HG03520 (cell line): ENCODE measurements at regions not wholly inside any gene's neighbourhood (a gene's known extent, or its start where the extent isn't known, plus 50 kb on each side); places are given as distances from the start of the nearest gene placed in this dataset.

Experiments used
- ATAC-seq: cut with Tn5 transposase; IDR thresholded peaks from one replicate; pipeline ENCODE4 v1.9.1; 2021; ENCODE audit warnings: mild to moderate bottlenecking, moderate library complexity; ENCODE audit not compliant: unreplicated experiment

- no peak for ATAC-seq
Observed at GRCh38 chr6:150536835-150537234, 62.9 kb upstream of the PLEKHG1 start.

DNA sequence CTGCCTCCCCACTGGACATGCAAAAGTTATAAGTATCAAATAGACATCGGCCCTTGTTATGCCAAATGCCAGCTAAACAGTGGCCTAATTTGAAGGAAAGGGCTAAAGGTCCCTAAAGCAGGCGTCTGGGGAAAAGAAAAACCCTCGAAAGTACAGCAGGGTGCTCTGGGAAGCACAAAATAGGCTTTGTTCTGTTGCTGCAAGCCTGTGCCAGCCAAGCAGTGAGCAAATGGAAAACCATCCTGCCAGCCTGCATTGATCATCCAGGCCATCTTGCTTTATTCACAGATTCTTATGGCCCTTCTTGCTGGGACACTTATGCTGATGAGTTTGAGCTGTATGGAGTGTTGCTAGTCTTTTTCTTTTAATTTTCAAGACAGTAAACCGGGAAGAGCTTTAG, 62.2 kb upstream of the PLEKHG1 start:
- no peak for ATAC-seq

GRCh38 chr6:150537893-150538292, 61.8 kb upstream of the PLEKHG1 start:
- no peak for ATAC-seq

- ATAC-seq, result no peak
Observed at GRCh38 chr6:150539111-150539510, 60.6 kb upstream of the PLEKHG1 start.

GRCh38 chr6:150539568-150539967, 60.1 kb upstream of the PLEKHG1 start:
- ATAC-seq, result no peak

DNA sequence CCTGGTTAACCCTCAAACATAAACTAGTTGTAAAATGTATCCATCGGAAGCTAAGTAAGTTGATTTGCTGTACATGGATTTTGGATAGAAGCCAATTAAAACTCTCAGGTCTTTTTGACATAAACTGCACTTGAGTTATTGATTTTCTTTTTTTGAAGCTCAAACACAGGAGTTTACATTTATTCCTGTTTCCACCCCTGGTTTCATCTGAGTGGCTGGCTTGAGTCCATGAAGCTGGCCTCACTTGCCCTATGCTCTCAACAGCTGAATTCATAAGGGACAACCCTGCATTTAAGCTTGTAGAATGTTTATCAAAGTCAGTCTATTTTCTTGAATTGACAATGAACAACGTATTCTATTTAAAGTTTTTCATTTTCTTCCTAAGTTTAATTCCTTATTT, 58.1 kb upstream of the PLEKHG1 start:
- no peak for ATAC-seq

GRCh38 chr6:150543178-150543577, 56.5 kb upstream of the PLEKHG1 start:
- no peak for ATAC-seq

- ATAC-seq, result no peak
Observed at GRCh38 chr6:150544793-150545192, 54.9 kb upstream of the PLEKHG1 start.

- no peak for ATAC-seq
Observed at GRCh38 chr6:150546457-150546856, 53.2 kb upstream of the PLEKHG1 start.

GRCh38 chr6:150547502-150548222, 52.0 kb upstream of the PLEKHG1 start:
- ATAC-seq, result no peak

- no peak for ATAC-seq
Observed at GRCh38 chr6:150548330-150548729, 51.4 kb upstream of the PLEKHG1 start.

DNA sequence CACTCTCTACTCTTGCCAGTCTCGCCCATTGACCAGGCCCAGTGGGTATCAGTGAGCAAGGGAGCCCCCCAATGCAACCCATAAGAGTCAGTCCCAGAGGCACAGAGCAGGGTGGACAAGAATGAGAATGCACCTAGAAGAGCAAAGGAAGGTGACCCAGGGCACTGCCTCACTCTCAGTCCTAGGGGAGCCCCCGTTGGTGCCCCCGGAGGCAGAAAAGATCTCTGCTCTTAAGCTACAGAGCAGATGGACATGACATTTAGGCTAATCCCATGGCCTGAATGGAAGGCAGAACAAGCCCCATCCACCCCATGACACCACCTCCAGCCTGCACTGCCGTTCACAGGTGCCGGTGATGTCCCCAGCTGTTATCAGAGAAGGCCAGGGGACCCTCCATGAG, 50.7 kb upstream of the PLEKHG1 start:
- no peak for ATAC-seq

- no peak for ATAC-seq
Observed at GRCh38 chr6:150549674-150550101, 50.0 kb upstream of the PLEKHG1 start.
